Loucy (cell line): ENCODE measurements at regions not wholly inside any gene's neighbourhood (a gene's known extent, or its start where the extent isn't known, plus 50 kb on each side); places are given as distances from the start of the nearest gene placed in this dataset.
"Not testable (repeated sequence)": the region's sequence is repeated elsewhere in the genome, so short reads cannot be mapped to it uniquely, and the experiment has no call there.

ENCODE experiments used
- H2AFZ ChIP-seq: fragments of 200-600 bp; sonication (generic); 2 replicates; pipeline ENCODE4 v1.6.0; 2016; ENCODE audit warnings: antibody characterized with exemption, mild to moderate bottlenecking, low read length, moderate library complexity
- H3F3A ChIP-seq: fragments of 200-600 bp; 2 replicates; pipeline ENCODE4 v1.6.0; 2016; ENCODE audit warnings: antibody characterized with exemption, low read depth, mild to moderate bottlenecking
- H3K27me3 ChIP-seq: fragments of 200-600 bp; sonication (generic); 2 replicates; pipeline ENCODE4 v1.6.1; 2014; ENCODE audit warnings: low read length, mild to moderate bottlenecking; ENCODE audit not compliant: insufficient read depth, poor library complexity, severe bottlenecking
- H3K36me3 ChIP-seq: fragments of 200-600 bp; sonication (generic); 2 replicates; pipeline ENCODE4 v1.6.1; 2016; ENCODE audit warnings: low read length; ENCODE audit not compliant: insufficient read depth
- H3K4me1 ChIP-seq: fragments of 200-600 bp; sonication (generic); 2 replicates; pipeline ENCODE4 v1.5.1; 2014; ENCODE audit warnings: low read length, mild to moderate bottlenecking; ENCODE audit not compliant: insufficient read depth, poor library complexity, severe bottlenecking
- H3K4me2 ChIP-seq: fragments of 200-600 bp; sonication (generic); 2 replicates; pipeline ENCODE4 v1.6.0; 2014; ENCODE audit warnings: antibody characterized with exemption, low read length, low read depth, mild to moderate bottlenecking; ENCODE audit not compliant: poor library complexity, severe bottlenecking
- H3K4me3 ChIP-seq: fragments of 200-600 bp; sonication (generic); 2 replicates; pipeline ENCODE4 v1.5.1; 2014; ENCODE audit warnings: low read length, mild to moderate bottlenecking, mixed read lengths; ENCODE audit not compliant: poor library complexity, severe bottlenecking
- H3K79me2 ChIP-seq: fragments of 200-600 bp; sonication (generic); 2 replicates; pipeline ENCODE4 v1.6.1; 2014; ENCODE audit warnings: low read length; ENCODE audit not compliant: insufficient read depth
- H3K9ac ChIP-seq: fragments of 200-600 bp; sonication (generic); 2 replicates; pipeline ENCODE4 v1.6.0; 2014; ENCODE audit warnings: mild to moderate bottlenecking, low read depth, low read length, moderate library complexity; ENCODE audit not compliant: poor library complexity, severe bottlenecking
- H3K9me2 ChIP-seq: fragments of 200-600 bp; sonication (generic); replicated peaks from 2 replicates; pipeline ENCODE4 v1.6.1; 2016; ENCODE audit warnings: low read depth, low read length, mixed read lengths
- H3K9me3 ChIP-seq: fragments of 200-600 bp; sonication (generic); 2 replicates; pipeline ENCODE4 v1.6.1; 2014; ENCODE audit warnings: mild to moderate bottlenecking, antibody characterized with exemption, low read length, low read depth; ENCODE audit not compliant: insufficient read depth
- H4K20me1 ChIP-seq: fragments of 200-600 bp; sonication (generic); 2 replicates; pipeline ENCODE4 v1.6.0; 2014; ENCODE audit warnings: antibody characterized with exemption, low read length, mild to moderate bottlenecking; ENCODE audit not compliant: insufficient read depth, poor library complexity, severe bottlenecking
- CTCF ChIP-seq: fragments of 200-600 bp; sonication (generic); conservative IDR thresholded peaks from 2 replicates; pipeline ENCODE4 v1.5.1; 2014; ENCODE audit warnings: mild to moderate bottlenecking, antibody characterized with exemption, low read length
- EZH2phosphoT487 ChIP-seq: fragments of 200-600 bp; IDR thresholded peaks from 2 replicates; pipeline ENCODE4 v1.6.1; 2018; ENCODE audit warnings: antibody characterized with exemption, mild to moderate bottlenecking, moderate library complexity, borderline replicate concordance

DNA sequence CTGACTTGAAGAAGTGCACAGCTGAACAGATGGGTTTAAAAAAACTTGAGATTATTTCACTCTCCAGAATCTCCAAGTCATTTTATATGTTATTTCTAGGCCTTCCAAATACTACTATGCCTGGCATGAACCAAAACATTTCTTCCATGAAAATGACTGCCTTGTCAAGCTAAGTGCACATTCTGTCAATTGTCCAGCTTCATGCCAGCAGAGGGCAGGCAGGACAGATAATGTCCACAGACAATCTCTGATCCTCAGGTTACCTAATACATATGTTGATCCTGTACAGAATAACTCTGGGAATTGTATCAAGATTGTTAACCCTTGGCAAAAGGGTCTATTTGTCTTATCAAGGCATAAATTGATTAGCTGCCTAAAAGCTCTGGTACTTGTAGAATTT lies 229.5 kb downstream of the AASDHPPT start:
- H4K20me1 ChIP-seq = no peaks in the 10 kb centered on the region
- no peak overlapping the region for H3K4me3 ChIP-seq
- no peaks in the 10 kb centered on the region for H3K79me2 ChIP-seq
- TF ChIP-seq CTCF (no peak), EZH2phosphoT487 (no peak)
- no peaks in the 10 kb centered on the region for H3F3A ChIP-seq
- H3K4me2 ChIP-seq = no peak overlapping the region
- H3K9me3 ChIP-seq = no peaks in the 10 kb centered on the region; the same call in 1 of the 2 replicates
- no peaks in the 10 kb centered on the region for H3K36me3 ChIP-seq
- no peaks in the 10 kb centered on the region for H3K27me3 ChIP-seq
- H3K4me1 ChIP-seq = no peaks in the 10 kb centered on the region
- H3K9ac ChIP-seq = no peak overlapping the region
- H2AFZ ChIP-seq = no peak overlapping the region
- H3K9me2 ChIP-seq = no peaks in the 10 kb centered on the region

DNA sequence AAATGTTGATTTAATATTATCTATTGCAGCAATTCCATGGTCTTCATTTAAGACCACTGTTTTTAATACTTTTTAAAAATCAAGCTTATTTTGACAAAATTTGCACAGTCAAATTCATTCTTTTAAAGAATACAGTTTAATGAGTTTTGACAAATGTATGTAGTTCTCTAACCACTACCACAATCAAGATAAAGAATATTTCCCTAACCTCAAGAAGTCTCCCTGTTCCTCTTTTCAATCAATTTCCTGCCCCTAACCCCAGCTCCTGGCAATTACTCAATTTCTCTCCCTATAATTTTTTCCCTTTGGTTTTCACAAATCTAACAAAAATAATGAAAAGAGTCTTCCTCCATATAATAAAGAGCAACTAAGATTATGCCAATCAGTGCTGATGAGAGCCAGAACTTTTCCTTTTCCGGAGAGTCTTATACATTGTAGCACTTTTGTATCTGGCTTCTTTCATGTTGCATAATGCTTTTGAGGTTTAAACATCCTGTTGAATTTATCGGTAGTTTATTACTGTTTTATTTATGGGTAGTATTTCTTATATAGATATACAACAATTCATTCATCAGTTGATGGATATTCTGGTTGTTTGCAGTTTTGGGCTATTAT lies 231.7 kb downstream of the AASDHPPT start:
- Histone ChIP-seq H3F3A (no peaks in the 10 kb centered on the region), H3K36me3 (no peaks in the 10 kb centered on the region), H3K27me3 (no peaks in the 10 kb centered on the region), H3K9ac (no peak overlapping the region), H2AFZ (no peak overlapping the region), H3K4me1 (no peaks in the 10 kb centered on the region), H4K20me1 (no peaks in the 10 kb centered on the region), H3K4me2 (no peak overlapping the region), H3K4me3 (no peak overlapping the region), H3K9me2 (no peaks in the 10 kb centered on the region), H3K9me3 (no peaks in the 10 kb centered on the region), H3K79me2 (no peaks in the 10 kb centered on the region)
- TF ChIP-seq EZH2phosphoT487 = no peak
- no peak for TF ChIP-seq CTCF

GRCh38 chr11:106311531-106312230 lies 234.2 kb downstream of the AASDHPPT start:
- Histone ChIP-seq H3K9me3 (no peaks in the 10 kb centered on the region), H3F3A (no peaks in the 10 kb centered on the region), H2AFZ (no peak overlapping the region), H4K20me1 (no peaks in the 10 kb centered on the region), H3K79me2 (no peaks in the 10 kb centered on the region), H3K9ac (no peak overlapping the region), H3K9me2 (no peaks in the 10 kb centered on the region), H3K27me3 (no peaks in the 10 kb centered on the region), H3K36me3 (no peaks in the 10 kb centered on the region), H3K4me2 (no peak overlapping the region), H3K4me1 (no peaks in the 10 kb centered on the region), H3K4me3 (no peak overlapping the region)
- TF ChIP-seq EZH2phosphoT487 (no peak), CTCF (no peak)

- not testable (repeated sequence) for H3K36me3 ChIP-seq, H3K9ac ChIP-seq, H3K4me3 ChIP-seq, H3F3A ChIP-seq, H3K4me1 ChIP-seq, H3K79me2 ChIP-seq, H3K4me2 ChIP-seq, H3K27me3 ChIP-seq, H4K20me1 ChIP-seq, H3K9me3 ChIP-seq, H3K9me2 ChIP-seq, H2AFZ ChIP-seq
Observed at GRCh38 chr11:106317208-106317773, 239.8 kb downstream of the AASDHPPT start.
